Activated CD8-positive, alpha-beta memory T cell treated with anti-CD3 and anti-CD28 coated beads, Interleukin-2, amount 50 U/mL, for 4 hours (primary cell): ENCODE measurements at regions not wholly inside any gene's neighbourhood (a gene's known extent, or its start where the extent isn't known, plus 50 kb on each side); places are given as distances from the start of the nearest gene placed in this dataset.
"Not testable (repeated sequence)": the region's sequence is repeated elsewhere in the genome, so short reads cannot be mapped to it uniquely, and the experiment has no call there.

Source experiments
- DNase-seq: peaks from one replicate; pipeline ENCODE4 v3.0.0-alpha.2; 2020

- DNase-seq = not testable (repeated sequence)
Observed at GRCh38 chr1:228681076-228681565, 54.2 kb upstream of the RHOU start.

- DNase-seq = no peak
Observed at GRCh38 chr1:228683428-228683827, 51.9 kb upstream of the RHOU start.

- no peak for DNase-seq
Observed at GRCh38 chr1:228684607-228685006, 50.7 kb upstream of the RHOU start.

- no peak for DNase-seq
Observed at GRCh38 chr1:228685081-228685660, 50.1 kb upstream of the RHOU start.
